ENCODE measurements at regions not wholly inside any gene's neighbourhood (a gene's known extent, or its start where the extent isn't known, plus 50 kb on each side); places are given as distances from the start of the nearest gene placed in this dataset.

- TF ChIP-seq, protein P1, sequence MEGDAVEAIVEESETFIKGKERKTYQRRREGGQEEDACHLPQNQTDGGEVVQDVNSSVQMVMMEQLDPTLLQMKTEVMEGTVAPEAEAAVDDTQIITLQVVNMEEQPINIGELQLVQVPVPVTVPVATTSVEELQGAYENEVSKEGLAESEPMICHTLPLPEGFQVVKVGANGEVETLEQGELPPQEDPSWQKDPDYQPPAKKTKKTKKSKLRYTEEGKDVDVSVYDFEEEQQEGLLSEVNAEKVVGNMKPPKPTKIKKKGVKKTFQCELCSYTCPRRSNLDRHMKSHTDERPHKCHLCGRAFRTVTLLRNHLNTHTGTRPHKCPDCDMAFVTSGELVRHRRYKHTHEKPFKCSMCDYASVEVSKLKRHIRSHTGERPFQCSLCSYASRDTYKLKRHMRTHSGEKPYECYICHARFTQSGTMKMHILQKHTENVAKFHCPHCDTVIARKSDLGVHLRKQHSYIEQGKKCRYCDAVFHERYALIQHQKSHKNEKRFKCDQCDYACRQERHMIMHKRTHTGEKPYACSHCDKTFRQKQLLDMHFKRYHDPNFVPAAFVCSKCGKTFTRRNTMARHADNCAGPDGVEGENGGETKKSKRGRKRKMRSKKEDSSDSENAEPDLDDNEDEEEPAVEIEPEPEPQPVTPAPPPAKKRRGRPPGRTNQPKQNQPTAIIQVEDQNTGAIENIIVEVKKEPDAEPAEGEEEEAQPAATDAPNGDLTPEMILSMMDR (conservative IDR thresholded peaks at IDR 0.05; ENCODE audit: low read length), result no peak
- TF ChIP-seq EZH2phosphoT487 (IDR thresholded peaks at IDR 0.05; ENCODE audit: borderline replicate concordance, low read depth, low read length), result no peak
These were observed 367.3 kb upstream of the SALL3 start for GRCh38 chr18:78612318-78612717.
